ENCODE measurements at regions not wholly inside any gene's neighbourhood (a gene's known extent, or its start where the extent isn't known, plus 50 kb on each side); places are given as distances from the start of the nearest gene placed in this dataset.
A peak's percentile ranks its signal among the peaks of the same experiment; 100 is the strongest.
"Not testable (repeated sequence)": the region's sequence is repeated elsewhere in the genome, so short reads cannot be mapped to it uniquely, and the experiment has no call there.

DNA sequence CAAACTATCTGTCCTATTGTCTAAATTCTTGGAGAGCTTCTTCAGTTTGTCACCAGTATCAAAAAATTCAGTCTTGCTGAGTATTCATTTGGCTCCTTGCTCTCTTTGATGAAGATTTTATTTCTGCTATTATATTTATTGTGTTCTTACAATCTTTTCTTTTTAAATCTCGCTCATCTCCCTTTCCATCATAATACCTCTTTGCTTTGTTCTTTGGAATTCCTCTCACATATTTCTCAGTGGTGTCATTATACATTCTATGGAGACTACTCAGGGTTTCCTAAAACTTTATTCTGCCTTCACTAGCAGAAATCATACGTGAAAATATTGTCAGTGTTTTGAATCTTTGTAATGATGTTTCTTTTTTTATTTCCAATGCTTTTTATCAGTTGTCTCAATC is 445.2 kb upstream of the ID4 start:
- TF ChIP-seq, protein P1, sequence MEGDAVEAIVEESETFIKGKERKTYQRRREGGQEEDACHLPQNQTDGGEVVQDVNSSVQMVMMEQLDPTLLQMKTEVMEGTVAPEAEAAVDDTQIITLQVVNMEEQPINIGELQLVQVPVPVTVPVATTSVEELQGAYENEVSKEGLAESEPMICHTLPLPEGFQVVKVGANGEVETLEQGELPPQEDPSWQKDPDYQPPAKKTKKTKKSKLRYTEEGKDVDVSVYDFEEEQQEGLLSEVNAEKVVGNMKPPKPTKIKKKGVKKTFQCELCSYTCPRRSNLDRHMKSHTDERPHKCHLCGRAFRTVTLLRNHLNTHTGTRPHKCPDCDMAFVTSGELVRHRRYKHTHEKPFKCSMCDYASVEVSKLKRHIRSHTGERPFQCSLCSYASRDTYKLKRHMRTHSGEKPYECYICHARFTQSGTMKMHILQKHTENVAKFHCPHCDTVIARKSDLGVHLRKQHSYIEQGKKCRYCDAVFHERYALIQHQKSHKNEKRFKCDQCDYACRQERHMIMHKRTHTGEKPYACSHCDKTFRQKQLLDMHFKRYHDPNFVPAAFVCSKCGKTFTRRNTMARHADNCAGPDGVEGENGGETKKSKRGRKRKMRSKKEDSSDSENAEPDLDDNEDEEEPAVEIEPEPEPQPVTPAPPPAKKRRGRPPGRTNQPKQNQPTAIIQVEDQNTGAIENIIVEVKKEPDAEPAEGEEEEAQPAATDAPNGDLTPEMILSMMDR (IDR thresholded peaks at IDR 0.05; ENCODE audit: low read depth, low read length): no peak
- no peak overlapping the region for H3K4me3 ChIP-seq (replicated peaks in 1 of 2; ENCODE audit: low read depth in 2 of 2, low read length in 2 of 2)
- peak in 1 of 2 donors; percentile 51 for DNase-seq (ENCODE audit: low read depth in 2 of 2)

DNA sequence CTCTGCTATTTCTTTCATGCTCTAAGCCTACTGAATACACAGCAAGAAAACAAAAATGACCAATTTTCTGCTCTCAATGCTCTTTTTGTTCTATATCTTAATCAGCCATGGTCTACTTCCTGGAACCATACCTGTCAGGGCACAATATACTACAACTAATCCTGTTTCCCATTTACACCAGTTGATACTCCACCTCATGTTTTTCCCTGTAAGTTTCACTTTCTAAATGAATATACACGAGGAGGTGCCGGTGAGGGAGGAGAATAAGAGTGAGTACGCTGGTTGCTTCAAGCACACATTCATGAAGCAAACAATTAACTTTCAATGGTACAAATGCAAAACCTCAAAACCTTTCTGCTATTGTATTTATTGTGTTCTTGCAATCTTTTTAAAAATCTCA is 443.1 kb upstream of the ID4 start:
- no peak overlapping the region for H3K4me3 ChIP-seq (replicated peaks in 1 of 2; ENCODE audit: low read depth in 2 of 2, low read length in 2 of 2)
- TF ChIP-seq, protein P1 (IDR thresholded peaks at IDR 0.05; ENCODE audit: low read depth, low read length): no peak
- no peak for DNase-seq (ENCODE audit: low read depth in 2 of 2)

DNA sequence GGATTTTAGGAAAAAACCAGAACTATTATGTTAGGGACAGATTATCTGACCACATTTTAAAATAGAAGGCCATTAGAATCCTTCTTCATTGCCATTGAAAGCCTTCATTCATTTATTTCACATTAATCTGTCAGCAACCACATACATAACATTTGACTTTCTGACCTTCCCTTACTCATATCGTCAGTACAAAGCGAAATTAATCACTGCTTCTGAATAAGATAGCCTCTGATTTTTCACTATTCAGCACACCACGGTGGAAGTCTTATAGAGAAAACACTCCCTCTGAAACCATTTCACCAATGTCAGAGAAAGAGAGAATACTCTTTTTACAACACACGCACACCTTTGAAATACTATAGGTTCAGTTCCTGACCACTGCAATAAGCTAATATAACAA is 442.5 kb upstream of the ID4 start:
- TF ChIP-seq, protein P1 (IDR thresholded peaks at IDR 0.05; ENCODE audit: low read depth, low read length): no peak

DNA sequence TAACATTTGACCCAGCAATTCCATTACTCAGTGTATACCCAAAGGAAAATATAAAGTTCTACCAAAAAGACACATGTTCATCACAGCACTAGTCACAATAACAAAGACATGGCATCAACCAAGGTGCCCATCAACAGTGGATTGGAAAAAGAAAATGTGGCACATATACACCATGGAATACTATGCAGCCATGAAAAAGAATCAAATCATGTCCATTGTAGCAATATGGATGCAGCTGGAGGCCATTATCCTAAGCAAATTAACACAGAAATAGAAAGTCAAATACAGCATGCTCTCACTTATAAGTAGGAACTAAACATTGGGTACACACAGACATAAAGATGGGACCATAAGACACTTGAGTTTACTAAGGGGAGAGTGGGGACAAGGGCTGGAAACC is 441.9 kb upstream of the ID4 start:
- H3K4me3 ChIP-seq (replicated peaks in 1 of 2; ENCODE audit: low read depth in 2 of 2, low read length in 2 of 2): no peak overlapping the region
- no peak for DNase-seq (ENCODE audit: low read depth in 2 of 2)
- TF ChIP-seq, protein P1 (IDR thresholded peaks at IDR 0.05; ENCODE audit: low read depth, low read length): no peak

More for the DNA sequence above, 442.5 kb upstream of the ID4 start:
- DNase-seq (ENCODE audit: low read depth in 2 of 2): no peak
- H3K4me3 ChIP-seq (replicated peaks in 1 of 2; ENCODE audit: low read depth in 2 of 2, low read length in 2 of 2): no peak overlapping the region

DNA sequence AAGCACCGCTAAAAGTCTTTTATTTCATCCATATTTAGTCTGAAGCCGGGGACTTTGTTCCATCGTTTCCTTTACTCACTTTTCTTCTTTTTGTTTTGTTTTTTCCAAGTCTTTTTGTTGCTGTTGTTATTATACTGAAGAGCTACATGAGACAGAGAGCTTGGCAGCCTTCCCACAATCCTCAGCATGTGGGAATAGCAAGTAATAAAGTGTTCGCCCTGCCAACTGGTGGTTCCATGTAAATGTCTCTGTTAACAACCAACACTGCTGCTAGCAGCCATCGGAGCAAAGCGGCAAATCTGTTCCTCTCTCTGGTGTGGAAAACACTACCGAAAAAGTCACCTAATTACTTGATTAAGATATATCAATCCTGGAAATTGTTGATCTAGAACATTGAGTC is 437.8 kb upstream of the ID4 start:
- DNase-seq (ENCODE audit: low read depth in 2 of 2): peak; percentile 56 to 64
- no peak overlapping the region for H3K4me3 ChIP-seq (replicated peaks in 1 of 2; ENCODE audit: low read depth in 2 of 2, low read length in 2 of 2)
- TF ChIP-seq, protein P1 (IDR thresholded peaks at IDR 0.05; ENCODE audit: low read depth, low read length): no peak

DNA sequence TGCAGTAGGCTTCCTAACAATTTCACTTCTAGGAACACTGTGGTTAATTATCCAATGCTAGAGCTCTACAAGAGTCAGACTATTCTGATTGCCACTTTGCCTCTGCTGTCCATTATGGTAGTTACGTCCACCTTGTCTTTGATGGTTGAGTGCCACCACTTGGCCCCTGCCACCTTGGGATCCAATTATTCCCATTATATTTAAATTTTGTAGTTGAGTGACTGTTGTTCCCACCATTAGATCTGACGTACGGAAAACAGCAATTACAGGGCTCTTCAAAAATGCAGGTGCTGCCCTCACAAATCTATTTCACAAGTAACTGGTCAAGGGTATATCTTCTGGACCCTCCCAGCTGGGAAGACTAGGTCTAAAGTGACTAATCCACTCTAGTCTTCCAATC is 432.3 kb upstream of the ID4 start:
- not testable (repeated sequence) for DNase-seq (ENCODE audit: low read depth in 2 of 2); H3K4me3 ChIP-seq (replicated peaks in 1 of 2; ENCODE audit: low read depth in 2 of 2, low read length in 2 of 2)

DNA sequence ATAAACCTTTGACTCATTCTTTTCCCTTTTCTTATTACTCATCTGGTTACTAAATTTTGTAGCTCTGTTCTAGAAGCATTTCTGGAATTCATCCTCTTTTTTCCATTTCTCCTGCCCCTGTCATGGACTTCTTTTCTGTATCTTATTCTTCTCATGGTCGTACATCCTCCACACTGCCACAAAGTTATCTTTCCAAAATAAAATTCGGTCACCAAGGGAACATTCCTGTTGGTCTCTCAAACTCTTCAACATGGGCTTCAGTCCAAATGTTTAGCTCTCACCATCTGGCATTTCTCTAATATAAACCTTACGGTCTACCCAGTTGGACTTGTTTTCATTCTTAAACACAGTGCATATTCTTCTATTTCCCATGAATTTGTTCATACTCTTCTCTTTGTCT is 428.8 kb upstream of the ID4 start:
- TF ChIP-seq, protein P1 (IDR thresholded peaks at IDR 0.05; ENCODE audit: low read depth, low read length): no peak
- peak in 1 of 2 donors; percentile 26 for DNase-seq (ENCODE audit: low read depth in 2 of 2)
- no peak overlapping the region for H3K4me3 ChIP-seq (replicated peaks in 1 of 2; ENCODE audit: low read depth in 2 of 2, low read length in 2 of 2)

All from cardiac fibroblast (primary cell).